ENCODE measurements at regions not wholly inside any gene's neighbourhood (a gene's known extent, or its start where the extent isn't known, plus 50 kb on each side); places are given as distances from the start of the nearest gene placed in this dataset.
A peak's percentile ranks its signal among the peaks of the same experiment; 100 is the strongest.

DNA sequence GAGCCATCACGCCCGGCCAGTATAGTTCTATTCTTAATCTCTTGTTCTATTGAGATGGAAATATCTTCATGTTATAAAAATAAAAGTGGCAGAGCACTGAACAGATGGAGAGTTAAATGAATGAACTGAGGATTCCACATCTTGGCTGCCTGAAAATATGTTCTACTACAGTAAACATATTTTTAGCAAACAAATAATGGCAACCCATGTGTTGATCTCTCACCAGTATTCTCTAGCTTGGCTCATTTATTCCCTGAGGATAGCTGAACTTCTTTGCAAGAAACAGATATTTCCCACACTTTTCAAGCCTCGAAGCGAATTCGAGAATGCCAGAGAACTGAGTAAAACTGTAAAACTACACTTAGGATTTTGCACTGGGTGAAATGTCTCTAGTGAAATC lies 58.9 kb downstream of the DIRAS3 start:
- H3K36me3 Mint-ChIP-seq, result no peaks in the 10 kb centered on the region

DNA sequence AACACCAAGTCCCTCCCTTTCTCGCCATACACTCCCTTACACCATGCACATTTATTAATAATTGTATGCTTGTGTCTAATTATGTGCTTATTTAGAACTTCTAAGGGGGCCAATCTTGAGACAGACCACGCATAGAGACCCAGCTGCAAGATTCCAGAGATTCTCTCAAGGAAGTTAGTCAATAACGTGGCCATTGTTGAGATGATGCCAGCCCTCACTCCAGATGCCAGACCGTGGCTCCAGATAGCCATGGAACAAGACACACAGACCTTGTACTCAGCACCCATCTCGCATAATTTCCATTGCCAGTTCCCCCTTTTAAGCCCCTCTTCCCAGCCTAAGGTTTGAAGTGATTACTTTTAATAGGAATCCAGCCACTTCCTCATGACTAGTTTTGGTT lies 62.4 kb downstream of the DIRAS3 start:
- Mint-ChIP-seq H3K4me3 (no peak overlapping the region), H3K9me3 (no peaks in the 10 kb centered on the region), H3K27ac (no peak overlapping the region), H3K36me3 (no peaks in the 10 kb centered on the region), H3K4me1 (no peaks in the 10 kb centered on the region)
- DNase-seq (ENCODE audit: low spot score in 2 of 2), result no peak
- no peak for ATAC-seq

More for the DNA sequence above, 58.9 kb downstream of the DIRAS3 start:
- Mint-ChIP-seq H3K4me1 (no peaks in the 10 kb centered on the region), H3K27ac (no peak overlapping the region), H3K4me3 (no peak overlapping the region), H3K9me3 (no peaks in the 10 kb centered on the region)
- DNase-seq (ENCODE audit: low spot score in 2 of 2), result no peak
- ATAC-seq, result no peak

DNA sequence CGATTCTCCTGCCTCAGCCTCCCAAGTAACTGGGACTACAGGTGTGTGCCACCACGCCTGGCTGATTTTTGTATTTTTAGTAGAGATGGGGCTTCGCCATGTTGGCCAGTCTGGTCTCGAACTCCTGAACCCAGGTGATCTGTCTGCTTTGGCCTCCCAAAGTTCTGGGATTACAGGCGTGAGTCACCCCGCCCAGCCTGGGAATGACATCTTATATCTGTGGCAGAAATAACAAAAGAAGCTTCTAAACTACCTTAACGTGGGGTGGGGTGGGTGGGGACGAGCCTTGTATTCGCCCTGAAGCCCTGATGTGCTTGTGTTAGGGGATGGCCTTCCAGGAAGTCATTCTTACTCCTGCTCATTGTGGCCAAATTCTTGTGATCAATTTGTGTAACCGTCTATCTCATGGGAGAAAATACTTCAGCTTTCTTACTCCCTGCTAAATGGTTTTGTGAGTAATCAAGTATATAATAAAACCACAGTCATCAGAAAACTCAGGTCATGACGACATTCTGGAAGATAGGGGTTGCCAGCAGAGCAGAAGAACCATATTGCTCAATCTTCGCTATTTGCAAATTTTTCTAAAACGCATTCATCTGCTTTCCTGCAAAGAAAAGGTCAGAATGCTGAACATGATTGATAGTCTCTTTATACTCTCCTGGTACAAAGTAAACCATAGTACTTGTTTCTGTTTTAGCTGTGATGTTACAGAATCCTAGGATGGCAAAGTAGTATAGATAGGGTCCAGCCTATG lies 63.2 kb downstream of the DIRAS3 start:
- Mint-ChIP-seq H3K4me3 (no peak overlapping the region), H3K4me1 (no peaks in the 10 kb centered on the region), H3K9me3 (no peaks in the 10 kb centered on the region), H3K36me3 (no peaks in the 10 kb centered on the region), H3K27ac (no peak overlapping the region)
- ATAC-seq (no peak), DNase-seq (ENCODE audit: low spot score in 2 of 2) (no peak)

DNA sequence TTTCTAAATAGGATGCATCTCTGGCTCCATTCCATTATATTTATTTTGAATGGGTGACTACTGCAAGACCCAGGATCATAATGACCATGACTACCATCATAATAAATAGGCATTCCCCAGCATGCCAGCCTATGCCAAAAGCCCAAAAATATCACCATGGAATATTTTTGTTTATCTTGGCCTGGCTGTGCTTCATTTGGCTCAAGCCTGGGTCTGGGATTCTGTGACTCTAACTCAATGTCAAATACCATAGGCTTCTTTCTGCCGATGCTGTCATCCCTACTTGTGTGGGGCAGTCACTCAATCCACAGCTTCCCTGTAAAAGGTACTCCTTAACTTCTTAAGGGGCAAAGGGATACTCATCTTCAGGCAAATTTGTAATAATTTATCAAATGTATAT lies 66.6 kb downstream of the DIRAS3 start:
- H3K9me3 Mint-ChIP-seq, result no peaks in the 10 kb centered on the region
- H3K36me3 Mint-ChIP-seq, result no peaks in the 10 kb centered on the region
- ATAC-seq, result no peak
- H3K27ac Mint-ChIP-seq, result no peak overlapping the region
- H3K4me1 Mint-ChIP-seq, result no peaks in the 10 kb centered on the region
- DNase-seq (ENCODE audit: low spot score in 2 of 2), result no peak
- no peak overlapping the region for H3K4me3 Mint-ChIP-seq

DNA sequence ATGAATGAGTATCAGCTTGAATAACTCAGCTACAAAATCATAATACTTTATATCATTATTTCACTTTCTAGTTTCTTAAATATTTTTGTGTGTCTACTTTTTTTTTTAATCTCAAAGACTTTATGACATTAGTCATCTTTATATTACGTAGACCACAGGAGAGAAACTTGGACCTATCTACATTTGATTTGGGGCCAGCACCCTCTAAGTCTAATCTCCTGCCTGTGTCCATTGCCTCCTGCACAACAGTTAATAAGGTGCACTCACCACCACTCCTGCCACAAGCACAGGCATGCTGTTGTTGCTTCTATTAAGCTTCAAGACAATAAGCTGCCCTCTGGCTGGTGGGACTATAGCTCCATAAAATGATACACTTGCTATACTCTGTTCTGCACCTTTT lies 70.4 kb downstream of the DIRAS3 start:
- no peak for ATAC-seq
- Mint-ChIP-seq H3K27ac (no peak overlapping the region), H3K4me1 (no peaks in the 10 kb centered on the region), H3K4me3 (no peak overlapping the region), H3K9me3 (no peaks in the 10 kb centered on the region), H3K36me3 (no peaks in the 10 kb centered on the region)
- no peak for DNase-seq (ENCODE audit: low spot score in 2 of 2)

DNA sequence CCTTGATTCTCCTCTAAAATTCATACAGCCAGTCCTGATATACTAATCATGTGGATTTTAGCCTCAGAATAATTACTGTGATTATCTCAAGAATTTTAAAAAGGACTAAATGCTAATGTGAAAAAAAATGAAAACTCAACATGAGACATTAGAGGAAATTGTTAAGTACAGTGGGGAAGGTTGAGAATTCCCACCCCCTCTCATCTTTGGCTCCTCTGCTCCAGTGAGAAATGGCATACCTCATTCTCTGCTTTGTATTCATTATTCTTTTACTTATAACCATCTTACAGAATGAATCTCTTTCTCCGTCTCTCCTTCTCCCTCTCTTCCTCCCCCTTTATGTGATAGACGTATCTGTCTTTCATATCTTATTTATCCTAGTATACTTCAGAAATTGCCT lies 70.9 kb downstream of the DIRAS3 start:
- Mint-ChIP-seq H3K27ac (no peak overlapping the region), H3K4me3 (no peak overlapping the region), H3K9me3 (no peaks in the 10 kb centered on the region), H3K4me1 (no peaks in the 10 kb centered on the region), H3K36me3 (no peaks in the 10 kb centered on the region)
- DNase-seq (ENCODE audit: low spot score in 2 of 2), result no peak
- no peak for ATAC-seq

DNA sequence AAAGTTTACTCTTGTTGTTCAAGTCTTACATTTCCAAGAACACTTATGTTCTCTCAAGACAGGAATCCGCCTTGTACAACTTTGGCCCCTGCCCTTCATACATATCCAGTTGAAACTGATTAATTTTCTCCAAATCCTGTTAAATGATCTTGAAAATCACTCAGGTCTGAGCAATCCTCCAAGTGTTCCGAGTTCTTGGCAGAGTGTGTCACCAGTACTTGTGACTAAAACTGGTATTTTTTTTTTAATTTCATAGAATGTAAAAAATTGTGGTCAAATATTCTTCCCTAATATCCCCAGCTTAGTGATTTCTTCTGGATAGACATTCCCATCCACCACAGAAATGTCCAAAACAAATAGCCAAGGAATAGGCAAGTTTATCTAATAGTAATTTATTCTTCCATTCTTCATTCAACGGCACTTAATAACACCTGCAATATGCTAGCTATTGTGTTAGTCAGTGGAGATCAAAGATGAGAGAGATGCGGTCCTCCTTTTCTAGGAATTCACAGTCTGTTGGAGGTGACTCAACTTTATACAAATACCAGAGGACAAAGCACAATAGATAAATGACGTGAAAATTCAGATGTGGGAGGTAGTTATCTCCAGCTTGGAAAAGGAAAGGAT lies 71.4 kb downstream of the DIRAS3 start:
- no peaks in the 10 kb centered on the region for H3K4me1 Mint-ChIP-seq
- no peak for ATAC-seq
- no peaks in the 10 kb centered on the region for H3K9me3 Mint-ChIP-seq
- DNase-seq (ENCODE audit: low spot score in 2 of 2), result no peak
- H3K4me3 Mint-ChIP-seq, result no peak overlapping the region
- H3K27ac Mint-ChIP-seq, result no peak overlapping the region
- no peaks in the 10 kb centered on the region for H3K36me3 Mint-ChIP-seq

DNA sequence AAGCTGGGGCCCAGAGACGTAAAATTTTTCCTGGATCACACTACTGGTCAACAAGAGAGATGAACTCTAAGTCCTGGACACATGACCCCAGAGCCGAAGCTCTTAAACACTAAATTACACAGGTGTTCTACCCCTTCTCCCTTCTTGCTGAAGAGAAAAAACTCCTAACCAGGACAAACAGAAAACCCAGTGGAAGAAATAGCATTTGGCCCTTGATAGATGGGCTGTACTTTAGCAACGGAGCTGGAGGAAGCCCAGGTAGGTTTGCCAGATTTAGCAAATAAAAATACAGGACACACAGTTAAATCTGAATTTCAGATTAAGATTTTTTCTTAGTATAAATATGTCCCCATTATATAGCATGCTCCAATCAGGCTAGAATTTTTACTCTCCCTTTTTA lies 72.7 kb downstream of the DIRAS3 start:
- H3K4me3 Mint-ChIP-seq, result no peak overlapping the region

DNA sequence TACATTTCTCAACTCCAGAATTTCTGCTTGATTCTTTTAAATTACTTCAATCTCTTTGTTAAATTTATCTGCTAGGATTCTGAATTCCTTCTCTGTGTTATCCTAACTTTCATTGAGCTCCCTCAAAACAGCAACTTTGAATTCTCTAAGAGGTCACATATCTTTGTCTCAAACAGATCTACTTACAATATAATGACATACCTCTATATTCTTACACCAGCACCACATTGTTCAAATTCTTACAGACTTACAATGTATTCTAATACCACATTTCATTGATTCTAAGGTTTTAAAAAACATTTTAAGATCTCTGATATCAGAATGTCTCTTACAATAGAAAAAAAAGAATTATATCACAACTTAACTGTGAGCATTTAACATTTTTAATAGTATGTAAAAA lies 77.4 kb downstream of the DIRAS3 start:
- H3K27ac Mint-ChIP-seq, result no peak overlapping the region
- no peak for ATAC-seq
- H3K4me1 Mint-ChIP-seq, result no peaks in the 10 kb centered on the region

More for the DNA sequence above, 72.7 kb downstream of the DIRAS3 start:
- no peak for ATAC-seq
- DNase-seq (ENCODE audit: low spot score in 2 of 2), result no peak
- Mint-ChIP-seq H3K36me3 (no peaks in the 10 kb centered on the region), H3K9me3 (no peaks in the 10 kb centered on the region), H3K4me1 (no peaks in the 10 kb centered on the region), H3K27ac (no peak overlapping the region)

DNA sequence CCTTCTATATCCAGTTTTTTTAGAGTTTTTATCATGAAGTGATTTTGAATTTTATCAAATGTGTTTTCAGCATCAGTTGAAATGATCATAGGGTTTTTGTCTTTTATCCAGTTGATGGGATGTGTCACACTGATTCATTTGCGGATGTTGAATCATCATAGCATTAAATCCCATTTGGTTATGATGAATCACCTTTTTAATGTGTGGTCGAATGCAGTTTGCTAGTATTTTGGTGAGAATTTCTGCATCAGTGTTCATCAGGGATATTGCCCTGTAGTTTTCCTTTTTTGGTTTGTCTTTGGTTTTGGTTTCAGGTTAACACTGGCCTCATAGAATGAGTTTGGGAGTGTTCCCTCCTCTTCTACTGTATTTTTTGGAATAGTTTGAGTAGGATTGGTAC lies 80.3 kb downstream of the DIRAS3 start:
- Mint-ChIP-seq H3K4me3 (no peak overlapping the region), H3K36me3 (no peaks in the 10 kb centered on the region), H3K27ac (no peak overlapping the region), H3K9me3 (no peaks in the 10 kb centered on the region), H3K4me1 (no peaks in the 10 kb centered on the region)
- ATAC-seq, result no peak
- no peak for DNase-seq (ENCODE audit: low spot score in 2 of 2)

More for the DNA sequence above, 77.4 kb downstream of the DIRAS3 start:
- Mint-ChIP-seq H3K36me3 (no peaks in the 10 kb centered on the region), H3K4me3 (no peak overlapping the region), H3K9me3 (no peaks in the 10 kb centered on the region)
- DNase-seq (ENCODE audit: low spot score in 2 of 2), result no peak

DNA sequence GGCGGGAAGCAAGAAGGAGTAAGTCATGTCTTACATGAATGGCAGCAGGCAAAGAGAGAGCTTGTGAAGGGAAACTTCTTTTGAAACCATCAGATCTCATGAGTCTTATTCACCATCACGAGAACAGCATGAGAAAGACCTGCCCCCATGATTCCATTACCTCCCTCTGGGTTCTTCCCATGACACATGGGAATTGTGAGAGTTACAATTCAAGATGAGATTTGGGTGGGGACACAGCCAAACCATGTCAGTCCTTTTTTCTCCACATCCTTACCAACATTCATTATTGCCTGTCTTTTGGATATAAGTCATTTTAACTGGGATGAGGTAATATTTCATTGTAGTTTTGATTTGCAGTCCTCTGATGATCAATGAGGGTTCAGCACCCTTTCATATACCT lies 81.0 kb downstream of the DIRAS3 start:
- Mint-ChIP-seq H3K36me3 (no peaks in the 10 kb centered on the region), H3K9me3 (no peaks in the 10 kb centered on the region), H3K4me1 (no peaks in the 10 kb centered on the region), H3K4me3 (no peak overlapping the region), H3K27ac (no peak overlapping the region)
- DNase-seq (ENCODE audit: low spot score in 2 of 2), result no peak
- no peak for ATAC-seq

DNA sequence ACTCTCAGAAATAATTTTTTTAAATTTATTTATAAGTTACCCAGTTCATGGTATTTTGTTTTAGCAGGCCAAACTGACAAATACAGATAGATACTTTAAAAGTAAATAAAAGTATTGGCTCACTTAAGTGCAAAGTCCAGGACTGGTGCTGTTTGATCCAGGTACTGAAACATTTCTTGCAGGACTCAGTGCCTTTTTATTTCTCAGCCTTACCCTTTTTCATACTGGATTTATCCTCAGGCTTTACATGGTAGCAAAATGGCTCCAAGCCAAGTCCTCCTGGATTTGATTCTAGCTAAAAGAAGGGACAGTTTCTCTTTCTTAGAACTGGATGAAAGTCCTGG lies 83.8 kb downstream of the DIRAS3 start:
- ATAC-seq (no peak), DNase-seq (ENCODE audit: low spot score in 2 of 2) (no peak)
- Mint-ChIP-seq H3K36me3 (no peaks in the 10 kb centered on the region), H3K4me3 (no peak overlapping the region), H3K9me3 (peaks cover 11% of the 10 kb centered on the region), H3K4me1 (no peaks in the 10 kb centered on the region), H3K27ac (no peak overlapping the region)

DNA sequence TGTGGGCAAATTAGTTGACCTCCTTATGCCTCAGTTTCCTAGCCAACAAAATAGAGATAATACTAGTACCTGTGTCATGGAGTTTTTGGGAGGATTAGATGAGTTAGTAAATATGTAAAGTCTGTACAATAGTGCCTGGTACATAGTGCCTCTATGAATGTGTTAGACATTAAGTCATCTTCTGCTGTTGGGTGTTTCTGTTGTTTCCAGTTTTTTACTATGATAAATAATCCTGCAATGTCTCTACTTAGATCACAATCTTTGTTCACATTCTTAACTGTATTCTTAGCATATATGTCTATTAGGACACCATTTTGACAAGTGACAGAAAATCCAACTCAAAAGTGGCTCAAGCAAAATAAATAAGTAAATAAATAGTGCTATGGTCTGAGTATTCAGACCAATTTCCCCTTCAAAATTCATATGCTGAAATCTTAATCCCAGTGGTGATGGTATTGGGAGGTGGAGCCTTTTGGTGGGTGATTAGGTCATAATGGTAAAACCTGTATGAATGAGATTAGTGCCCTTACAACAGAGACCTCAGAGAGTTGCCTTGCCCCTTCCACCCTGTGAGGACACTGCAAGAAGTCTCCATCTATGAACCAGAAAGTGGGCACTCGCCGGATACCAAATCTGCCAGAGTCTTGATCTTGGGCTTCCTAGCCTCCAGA lies 84.3 kb downstream of the DIRAS3 start:
- ATAC-seq (no peak), DNase-seq (ENCODE audit: low spot score in 2 of 2) (no peak)
- Mint-ChIP-seq H3K9me3 (peaks cover 11% of the 10 kb centered on the region), H3K4me3 (no peak overlapping the region), H3K4me1 (no peaks in the 10 kb centered on the region), H3K36me3 (no peaks in the 10 kb centered on the region), H3K27ac (no peak overlapping the region)

DNA sequence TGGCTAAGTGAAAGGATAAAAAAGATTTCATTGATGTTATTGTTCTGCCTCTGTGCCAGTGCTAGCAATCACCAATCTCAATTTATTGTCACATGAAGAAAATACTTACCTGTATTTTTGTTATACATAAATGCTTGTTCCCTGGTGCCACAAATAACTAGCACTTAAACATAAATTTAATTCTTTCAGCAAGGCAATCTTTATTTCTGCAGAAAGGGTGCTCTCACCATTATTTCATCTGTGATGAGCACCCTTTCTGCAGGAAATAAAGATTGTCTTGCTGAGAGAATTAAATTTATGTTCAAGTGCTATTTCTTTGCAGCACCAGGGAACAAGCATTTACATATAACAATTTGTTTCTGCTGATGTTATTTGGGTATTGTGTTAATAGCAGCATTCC lies 87.2 kb downstream of the DIRAS3 start:
- peaks cover 11% of the 10 kb centered on the region for H3K9me3 Mint-ChIP-seq
- H3K36me3 Mint-ChIP-seq, result no peaks in the 10 kb centered on the region
- no peaks in the 10 kb centered on the region for H3K4me1 Mint-ChIP-seq
- no peak overlapping the region for H3K27ac Mint-ChIP-seq
- DNase-seq (ENCODE audit: low spot score in 2 of 2) (no peak), ATAC-seq (no peak)
- no peak overlapping the region for H3K4me3 Mint-ChIP-seq

DNA sequence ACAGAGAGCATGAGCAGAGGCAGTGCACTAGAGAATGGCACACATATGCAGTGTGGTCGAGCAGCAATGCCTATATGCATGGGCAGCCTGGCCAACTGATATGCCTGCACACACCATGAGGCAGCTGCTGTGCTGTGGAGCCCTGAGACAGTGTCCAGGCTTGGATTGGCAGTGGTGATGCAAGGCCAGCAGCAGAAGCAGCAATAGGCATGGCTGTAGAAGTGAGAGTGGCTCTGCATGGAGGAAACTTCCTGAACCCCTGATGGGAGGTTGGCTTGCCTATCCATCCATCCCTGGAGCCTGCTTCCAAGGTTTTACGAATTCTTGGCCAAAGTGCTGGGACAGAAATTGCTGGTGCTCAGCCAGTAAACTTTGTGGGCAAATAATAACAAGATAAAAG lies 89.7 kb downstream of the DIRAS3 start:
- Mint-ChIP-seq H3K4me1 (no peaks in the 10 kb centered on the region), H3K27ac (no peak overlapping the region), H3K9me3 (peaks cover 11% of the 10 kb centered on the region), H3K36me3 (no peaks in the 10 kb centered on the region), H3K4me3 (no peak overlapping the region)
- ATAC-seq, result peak; percentile 19
- no peak for DNase-seq (ENCODE audit: low spot score in 2 of 2)

DNA sequence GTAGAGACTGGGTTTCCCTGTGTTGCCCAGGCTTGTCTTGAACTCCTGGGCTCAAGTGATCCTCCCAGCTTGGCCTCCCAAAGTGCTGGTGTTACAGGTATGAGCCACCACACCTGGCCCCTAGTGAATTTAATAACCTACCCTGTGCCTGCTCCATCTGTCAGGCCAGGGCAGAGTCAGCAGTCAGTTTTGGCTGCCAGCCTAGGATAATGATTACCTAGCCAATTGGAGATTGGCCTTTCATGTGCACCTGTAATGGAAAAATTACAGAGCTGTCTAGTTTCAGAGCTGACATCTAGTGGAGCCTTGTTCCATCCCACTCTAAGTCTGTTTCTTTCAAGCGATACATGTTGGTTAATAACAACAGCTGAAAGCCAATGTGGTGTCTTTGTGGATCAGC lies 92.0 kb downstream of the DIRAS3 start:
- no peaks in the 10 kb centered on the region for H3K36me3 Mint-ChIP-seq
- ATAC-seq (no peak), DNase-seq (ENCODE audit: low spot score in 2 of 2) (no peak)
- peaks cover 6% of the 10 kb centered on the region for H3K9me3 Mint-ChIP-seq
- H3K4me3 Mint-ChIP-seq, result no peak overlapping the region
- H3K27ac Mint-ChIP-seq, result no peak overlapping the region
- no peaks in the 10 kb centered on the region for H3K4me1 Mint-ChIP-seq

Measured in stimulated activated effector memory CD8-positive, alpha-beta T cell treated with anti-CD3 and anti-CD28 coated beads, Interleukin-12 subunit alpha, Interleukin-12 subunit beta, amount 100 ng/mL, for 72 hours (primary cell).